Left ventricle myocardium superior (tissue), 1 donor: ENCODE measurements at regions not wholly inside any gene's neighbourhood (a gene's known extent, or its start where the extent isn't known, plus 50 kb on each side); places are given as distances from the start of the nearest gene placed in this dataset.
"Not testable (repeated sequence)": the region's sequence is repeated elsewhere in the genome, so short reads cannot be mapped to it uniquely, and the experiment has no call there.

ENCODE experiments used
- ATAC-seq: fragments of 200-7000 bp; cut with Tn5 transposase; one replicate; pipeline ENCODE4 v1.9.1; 2020; ENCODE audit warnings: mild to moderate bottlenecking, moderate library complexity
- DNase-seq: peaks from one replicate; pipeline ENCODE4 v3.0.0-alpha.2; 2020
- intact Hi-C: fragments of 100-400 bp; cut with micrococcal nuclease; formaldehyde crosslinking; loops from one replicate; pipeline ENCODE4 v1.11.0; 2022
- donor health status: DM: no; HTN: yes; CAD: no; lungs with severe emphysema.

- no peak for DNase-seq
- ATAC-seq = no peak
- intact Hi-C loops = no loop called here
Measured at GRCh38 chr12:87509237-87509820, 519.9 kb downstream of the C12orf50 start.

DNA sequence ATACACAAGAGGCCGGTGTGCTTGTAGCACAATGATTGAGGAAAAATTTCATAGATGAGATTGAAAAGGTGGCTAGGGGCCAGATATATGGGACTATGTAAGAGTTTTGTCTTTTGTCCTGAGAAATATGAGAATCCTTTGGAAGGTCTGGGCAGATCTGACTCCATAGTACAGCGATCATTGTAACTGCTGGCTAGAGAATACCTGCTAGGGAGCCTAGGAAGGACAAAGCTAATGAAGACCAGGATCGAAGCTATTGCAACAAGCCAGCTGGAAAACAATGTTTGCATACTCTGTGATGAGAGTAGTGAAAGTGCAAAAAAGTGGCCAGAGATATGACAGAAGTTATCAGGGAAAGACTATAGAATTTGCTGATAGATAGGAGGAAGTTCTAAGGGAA lies 537.6 kb downstream of the C12orf50 start:
- no peak for ATAC-seq
- DNase-seq = no peak
- intact Hi-C loops = no loop called here

DNA sequence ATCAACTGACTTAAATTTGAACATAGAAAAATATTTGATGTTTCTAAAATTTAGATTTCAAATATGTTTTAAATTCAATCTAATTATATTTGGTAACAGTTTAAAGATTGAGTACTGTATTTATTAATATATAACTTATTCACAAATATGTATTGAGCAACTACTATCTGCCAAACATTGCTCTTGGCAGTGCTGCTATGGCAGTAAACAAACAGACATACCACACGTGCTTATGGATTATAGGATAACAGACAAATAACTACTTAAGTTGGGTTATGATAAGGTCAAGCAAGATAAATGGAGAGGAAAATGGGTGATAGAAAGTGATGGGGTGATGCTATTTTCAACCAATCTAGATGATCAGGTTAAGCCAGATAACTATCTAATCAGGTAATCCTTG lies 538.1 kb downstream of the C12orf50 start:
- DNase-seq (no peak), ATAC-seq (no peak)
- intact Hi-C loops = no loop called here

- DNase-seq = no peak
- intact Hi-C loops = no loop called here
- no peak for ATAC-seq
Measured at GRCh38 chr12:87469295-87469694, 559.9 kb downstream of the C12orf50 start.

- intact Hi-C loops = no loop called here
- no peak for ATAC-seq
Measured at GRCh38 chr12:87467936-87468335, 561.3 kb downstream of the C12orf50 start.

DNA sequence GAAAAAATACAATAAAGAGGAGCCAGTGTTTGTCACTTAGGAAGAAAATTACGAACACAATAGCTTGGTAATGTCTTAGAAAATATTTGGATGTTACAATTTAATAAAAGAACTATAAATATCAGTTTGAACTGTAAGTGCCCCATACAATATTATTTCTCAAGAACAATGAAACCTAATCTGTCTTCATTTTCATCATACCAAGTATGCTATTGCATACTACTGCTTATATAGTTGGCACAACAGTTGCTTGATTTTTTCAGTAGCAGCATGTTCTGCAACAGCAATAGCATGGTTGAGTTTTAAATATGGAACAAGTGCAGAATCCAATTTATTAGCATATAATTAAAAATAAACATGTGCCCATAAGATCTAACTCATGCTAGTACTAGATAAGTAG lies 564.6 kb downstream of the C12orf50 start:
- DNase-seq = no peak
- ATAC-seq = no peak
- intact Hi-C loops = no loop called here

More at GRCh38 chr12:87467936-87468335, 561.3 kb downstream of the C12orf50 start:
- DNase-seq = no peak

DNA sequence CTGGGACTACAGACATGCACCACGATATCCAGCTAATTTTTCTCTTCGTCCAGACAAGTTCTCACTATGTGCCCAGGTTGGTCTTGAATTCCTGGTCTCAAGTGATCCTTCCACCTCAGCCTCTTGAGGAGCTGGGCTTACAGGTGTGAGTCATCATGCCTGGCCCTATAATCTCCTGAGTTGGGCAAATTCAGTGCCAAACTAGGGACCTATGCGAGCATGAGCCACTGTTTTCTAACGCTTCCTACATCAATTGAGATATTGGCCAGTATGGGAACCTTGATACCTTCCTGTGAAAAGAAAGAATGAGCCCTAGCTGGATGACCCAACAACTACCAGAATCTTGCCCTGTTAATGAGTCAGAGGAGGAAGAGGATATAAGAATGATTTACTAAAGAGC lies 585.2 kb downstream of the C12orf50 start:
- no peak for DNase-seq
- no peak for ATAC-seq
- intact Hi-C loops = no loop called here

DNA sequence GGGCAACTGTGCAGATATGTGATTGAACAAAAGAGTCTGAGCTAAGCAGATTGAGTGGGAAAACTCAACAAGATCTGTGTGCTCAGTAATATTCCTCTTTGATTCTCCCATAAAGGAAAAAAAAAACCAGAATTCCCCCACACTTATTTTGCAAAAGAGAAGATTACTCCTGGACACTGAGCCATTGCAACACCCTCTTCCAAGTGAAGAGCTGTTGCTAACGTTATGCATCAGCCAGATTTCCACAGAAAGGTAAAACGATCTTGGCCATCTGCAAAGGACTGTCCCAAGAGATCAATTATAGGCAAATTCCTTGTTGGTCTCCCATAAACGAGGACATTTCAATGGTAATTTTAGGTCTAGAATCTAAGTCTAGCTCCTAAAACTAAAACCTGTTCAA lies 587.7 kb downstream of the C12orf50 start:
- intact Hi-C loops = no loop called here
- ATAC-seq = no peak
- DNase-seq = no peak

DNA sequence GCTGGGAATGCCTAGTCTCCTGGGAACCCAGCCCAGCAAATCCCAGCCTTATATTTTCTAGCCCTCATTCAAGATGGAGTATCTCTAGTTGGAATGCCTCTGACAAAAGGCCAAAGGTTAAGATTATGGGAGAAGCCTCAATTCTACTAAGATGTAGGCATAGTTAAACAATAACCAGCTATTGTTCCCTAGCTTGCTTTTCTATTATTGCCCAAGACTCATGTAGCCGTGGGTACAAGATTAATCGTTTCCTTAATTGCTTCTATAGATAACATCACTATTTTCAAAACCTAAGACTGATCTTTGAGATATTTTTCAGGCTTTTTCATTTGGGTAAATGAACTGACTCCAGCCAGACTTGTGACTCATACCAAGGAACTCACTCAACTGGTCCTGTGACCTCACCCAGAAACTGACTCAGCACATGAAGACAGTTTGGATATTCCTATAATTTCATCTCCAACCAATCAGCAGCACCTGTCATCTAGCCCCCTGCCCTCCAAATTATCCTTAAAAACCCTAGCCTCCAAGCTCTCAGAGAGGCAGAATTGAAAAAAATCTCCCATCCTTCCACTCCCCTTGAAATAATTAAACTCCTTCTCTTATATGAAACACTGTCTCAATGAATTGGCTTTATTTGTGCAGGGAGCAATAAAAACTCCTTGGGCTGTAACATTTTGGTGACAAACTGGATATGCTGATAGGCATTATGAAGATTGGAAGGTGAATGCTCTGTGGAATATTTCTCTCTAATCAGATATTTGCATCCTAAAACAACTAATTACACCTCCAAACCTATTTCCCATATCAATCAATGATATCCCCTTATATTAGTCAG lies 589.0 kb downstream of the C12orf50 start:
- no peak for ATAC-seq
- intact Hi-C loops = no loop called here
- no peak for DNase-seq

DNA sequence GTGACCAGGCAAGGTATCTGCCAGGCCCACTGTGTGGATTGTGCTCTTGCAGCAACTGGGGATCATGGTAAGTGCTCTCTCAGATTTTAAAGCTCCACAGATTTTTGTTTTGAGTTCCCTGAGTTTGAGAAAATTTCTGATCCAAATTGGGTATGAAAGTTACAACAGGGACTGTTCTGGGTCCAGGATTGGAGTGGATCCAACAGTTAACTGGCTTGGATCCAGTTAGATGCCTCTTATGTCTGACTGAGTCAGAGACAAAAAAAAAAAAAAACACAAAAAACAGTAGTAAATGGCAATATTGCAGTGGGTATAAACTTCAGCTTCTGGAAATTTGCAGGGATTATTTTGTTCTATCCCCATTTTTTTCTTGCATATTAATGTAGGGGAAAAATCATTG lies 598.8 kb downstream of the C12orf50 start:
- ATAC-seq (no peak), DNase-seq (no peak)
- intact Hi-C loops = no loop called here

DNA sequence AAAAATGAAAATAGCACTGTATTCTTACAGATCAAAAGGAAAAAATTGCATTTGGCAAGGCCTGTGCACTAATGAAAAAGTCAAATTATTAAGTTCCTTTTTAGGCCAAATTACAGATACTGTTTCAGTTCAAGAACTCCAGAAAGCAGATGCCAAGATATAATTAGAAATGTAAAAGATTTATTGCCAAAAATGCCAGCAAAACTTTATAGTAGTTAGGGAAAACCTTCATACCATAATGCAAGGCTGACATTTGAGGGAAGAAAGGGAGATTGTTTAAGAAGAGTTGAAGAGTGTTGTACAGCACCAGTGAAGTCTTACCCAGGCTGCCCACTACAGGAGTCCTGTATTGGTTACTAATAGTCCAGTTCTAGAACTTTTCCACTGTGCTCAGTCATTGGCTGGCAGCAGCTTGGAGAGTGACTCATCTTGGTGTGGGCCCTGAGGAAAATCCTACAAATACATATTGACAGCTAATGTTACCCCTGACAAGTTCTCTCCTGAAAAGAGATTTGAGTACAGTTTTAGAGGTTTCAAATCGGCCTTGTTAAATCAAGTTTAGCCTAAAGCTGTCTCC lies 600.4 kb downstream of the C12orf50 start:
- no peak for DNase-seq
- intact Hi-C loops = no loop called here
- ATAC-seq = no peak

- ATAC-seq = no peak
- DNase-seq = no peak
- intact Hi-C loops = no loop called here
Measured at GRCh38 chr12:87427770-87428169, 601.4 kb downstream of the C12orf50 start.

DNA sequence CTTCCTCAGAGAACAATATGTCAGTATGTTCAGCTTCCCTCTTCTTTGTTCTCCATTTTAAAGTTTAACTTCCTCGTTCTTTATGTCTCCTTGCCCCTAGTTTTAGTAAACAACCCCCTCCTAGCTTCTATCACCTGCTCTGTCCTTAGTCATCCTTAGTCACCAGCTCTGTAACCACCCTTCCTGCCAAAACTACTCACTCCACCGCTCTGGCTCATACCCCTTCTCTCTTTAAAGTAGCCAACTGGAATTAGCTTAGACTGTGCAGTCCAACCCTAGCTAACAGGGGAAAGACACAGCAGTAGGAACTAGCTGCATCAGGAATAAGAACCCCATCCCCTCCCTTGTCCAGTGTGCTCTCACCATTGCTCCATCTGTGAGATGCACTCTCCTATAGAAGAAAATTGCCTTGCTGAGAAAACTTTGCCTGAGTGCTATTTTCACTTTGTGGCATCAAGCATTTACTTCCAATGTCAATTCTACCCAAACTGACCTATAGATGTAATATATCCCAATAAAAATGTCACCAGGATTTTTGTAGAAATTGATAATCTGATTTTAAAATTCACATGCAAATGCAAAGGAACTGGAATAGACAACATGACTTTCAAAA lies 603.2 kb downstream of the C12orf50 start:
- intact Hi-C loops = no loop called here
- ATAC-seq (no peak), DNase-seq (no peak)

DNA sequence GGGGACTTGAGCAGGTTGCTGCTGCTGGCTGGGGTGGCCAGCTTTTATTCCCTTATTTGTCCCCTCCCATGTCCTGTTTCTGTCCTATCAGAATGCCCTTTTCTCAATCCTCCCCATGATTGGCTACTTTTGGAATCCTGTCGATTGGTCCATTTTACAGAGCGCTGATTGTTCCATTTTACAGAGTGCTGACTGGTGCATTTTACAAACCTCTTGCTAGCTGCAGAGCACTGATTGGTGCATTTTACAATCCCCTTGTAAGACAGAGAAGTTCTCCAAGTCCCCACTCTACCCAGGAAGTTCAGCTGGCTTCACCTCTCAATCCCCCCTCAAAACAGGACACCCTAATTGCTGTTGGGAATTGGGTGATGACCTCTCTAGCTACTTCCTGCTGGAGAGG lies 608.0 kb downstream of the C12orf50 start:
- DNase-seq, ATAC-seq, intact Hi-C loops: not testable (repeated sequence)

GRCh38 chr12:87413784-87414183 lies 615.4 kb downstream of the C12orf50 start:
- DNase-seq (no peak), ATAC-seq (no peak)
- intact Hi-C loops = no loop called here

DNA sequence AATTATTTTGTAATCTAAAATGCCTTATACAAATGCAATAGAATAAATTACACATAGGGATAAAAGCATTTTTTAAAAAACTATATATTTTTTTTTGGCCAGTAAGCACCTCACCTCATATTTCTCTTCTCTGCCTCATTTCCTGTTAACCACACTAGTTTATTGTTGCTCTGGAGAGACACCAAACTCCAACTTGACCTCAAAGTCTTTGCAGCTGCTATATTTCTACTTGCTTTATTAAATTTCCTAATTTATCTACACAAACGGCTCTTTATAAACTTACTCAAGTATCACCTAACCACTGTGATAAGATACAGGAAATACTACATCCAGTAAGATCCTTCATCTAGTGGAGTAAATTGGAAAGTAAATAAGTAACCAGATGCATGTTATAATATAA lies 622.3 kb downstream of the C12orf50 start:
- ATAC-seq (no peak), DNase-seq (no peak)
- intact Hi-C loops = no loop called here

GRCh38 chr12:87405918-87406317 lies 623.3 kb downstream of the C12orf50 start:
- intact Hi-C loops = no loop called here
- ATAC-seq = no peak
- DNase-seq = no peak

- ATAC-seq, DNase-seq, intact Hi-C loops: not testable (repeated sequence)
Measured at GRCh38 chr12:87394168-87394567, 635.0 kb downstream of the C12orf50 start.

DNA sequence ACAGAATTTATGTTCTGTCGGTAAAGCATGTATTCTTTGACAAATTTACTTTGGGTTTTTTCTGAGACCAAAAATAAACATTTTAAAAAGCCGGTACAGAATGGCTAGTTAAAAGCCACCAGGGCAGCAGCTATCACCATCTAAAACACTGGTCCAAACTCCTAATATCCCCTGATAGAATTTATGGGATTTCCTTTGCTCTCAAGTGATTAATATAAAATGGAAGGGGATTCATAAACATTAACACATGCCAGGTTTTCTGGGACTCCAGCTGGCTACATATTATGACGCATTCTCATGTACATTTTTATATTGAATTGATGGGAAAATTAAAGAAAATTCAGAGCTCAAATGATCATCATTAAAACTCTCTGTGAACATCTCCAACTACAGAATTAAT lies 640.8 kb downstream of the C12orf50 start:
- no peak for ATAC-seq

DNA sequence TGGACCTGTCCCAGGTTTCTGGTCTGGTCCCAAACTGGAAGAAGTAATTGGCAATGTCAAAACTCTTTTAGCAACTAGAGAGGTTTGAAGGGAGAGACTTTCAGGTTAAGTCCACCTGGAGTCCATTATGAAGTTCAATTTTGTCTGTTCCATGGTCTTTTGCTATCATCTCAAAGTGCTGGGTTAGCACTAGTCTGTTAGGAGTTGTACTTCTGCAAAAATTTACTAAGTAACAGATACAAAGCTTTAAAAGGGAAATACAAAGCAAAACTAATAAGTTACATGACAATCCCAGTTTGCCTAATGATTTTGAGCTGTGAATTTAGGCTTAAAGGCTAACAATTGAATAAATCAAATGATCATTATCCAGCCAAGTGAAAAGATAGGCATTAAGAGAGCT lies 643.9 kb downstream of the C12orf50 start:
- DNase-seq = no peak
- no peak for ATAC-seq
- intact Hi-C loops = no loop called here

More for the DNA sequence above, 640.8 kb downstream of the C12orf50 start:
- DNase-seq = no peak
- intact Hi-C loops = no loop called here
